ENCODE measurements at regions not wholly inside any gene's neighbourhood (a gene's known extent, or its start where the extent isn't known, plus 50 kb on each side); places are given as distances from the start of the nearest gene placed in this dataset.
A peak's percentile ranks its signal among the peaks of the same experiment; 100 is the strongest.
"Not testable (repeated sequence)": the region's sequence is repeated elsewhere in the genome, so short reads cannot be mapped to it uniquely, and the experiment has no call there.

DNA sequence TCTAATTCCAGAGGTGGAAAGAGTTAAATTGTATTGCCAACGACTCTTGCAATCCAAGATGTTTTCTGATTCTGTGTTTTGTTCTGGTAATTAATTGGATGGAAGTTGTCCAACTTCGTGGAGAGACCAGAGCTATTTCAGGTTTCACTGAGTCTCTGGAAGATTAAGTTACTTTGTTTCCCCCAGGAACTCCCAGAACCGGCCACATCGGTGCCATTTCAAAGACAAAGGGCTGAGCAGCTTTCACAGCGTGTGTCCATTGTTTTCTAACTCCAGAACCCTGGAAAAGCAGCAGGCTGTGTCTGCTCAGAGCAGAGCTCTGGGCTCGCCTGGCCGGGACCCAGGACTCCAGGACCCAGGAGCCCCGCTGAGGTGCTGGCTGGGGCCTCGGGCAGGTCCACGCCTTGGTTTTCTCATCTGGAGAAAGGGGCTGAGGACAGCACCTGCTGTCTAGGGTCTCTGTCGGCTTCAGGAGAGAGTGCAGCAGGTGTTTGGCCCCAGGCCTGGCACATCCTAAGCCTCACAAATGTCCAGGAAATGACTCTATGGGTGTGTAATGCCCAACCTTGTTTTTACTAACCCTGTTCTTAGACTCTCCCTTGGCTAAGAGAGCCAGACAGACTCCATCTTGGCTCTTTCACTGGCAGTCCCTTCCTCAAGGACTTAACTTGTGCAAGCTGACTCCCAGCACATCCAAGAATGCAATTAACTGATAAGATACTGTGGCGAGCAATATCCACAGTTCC is 86.0 kb upstream of the SFSWAP start:
- DNase-seq: not testable (repeated sequence)

DNA sequence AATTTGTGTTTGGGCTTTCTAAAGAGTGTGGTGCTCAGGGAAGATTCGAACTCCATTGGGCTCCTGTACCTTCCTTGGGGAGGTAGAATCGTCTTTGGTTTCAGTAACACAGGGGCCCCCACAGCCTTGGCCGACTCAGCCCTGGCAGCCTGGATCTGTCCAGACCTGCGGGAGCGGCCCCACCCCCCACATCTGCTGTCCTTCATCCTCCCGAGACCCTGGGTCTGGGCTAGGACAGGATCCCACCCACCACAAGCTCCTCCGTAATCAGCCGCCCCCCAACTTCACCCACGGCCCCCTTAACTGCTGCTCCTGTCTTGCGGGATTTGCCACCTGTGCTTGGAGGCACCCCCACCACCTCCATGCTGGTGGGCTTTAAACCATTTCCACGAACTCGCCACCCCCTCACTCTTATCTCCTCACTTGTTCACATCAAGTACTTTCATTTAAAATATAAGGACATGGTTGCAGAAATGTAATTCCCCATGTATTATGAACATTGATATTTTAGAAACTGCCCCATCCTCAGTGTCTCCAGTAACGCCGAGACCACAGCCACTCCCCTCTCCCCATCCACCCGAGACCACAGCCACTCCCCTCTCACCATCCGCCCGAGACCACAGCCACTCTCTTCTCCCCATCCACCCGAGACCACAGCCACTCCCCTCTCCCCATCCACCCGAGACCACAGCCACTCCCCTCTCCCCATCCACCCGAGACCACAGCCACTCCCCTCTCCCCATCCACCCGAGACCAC is 84.7 kb upstream of the SFSWAP start:
- DNase-seq: not testable (repeated sequence)

DNA sequence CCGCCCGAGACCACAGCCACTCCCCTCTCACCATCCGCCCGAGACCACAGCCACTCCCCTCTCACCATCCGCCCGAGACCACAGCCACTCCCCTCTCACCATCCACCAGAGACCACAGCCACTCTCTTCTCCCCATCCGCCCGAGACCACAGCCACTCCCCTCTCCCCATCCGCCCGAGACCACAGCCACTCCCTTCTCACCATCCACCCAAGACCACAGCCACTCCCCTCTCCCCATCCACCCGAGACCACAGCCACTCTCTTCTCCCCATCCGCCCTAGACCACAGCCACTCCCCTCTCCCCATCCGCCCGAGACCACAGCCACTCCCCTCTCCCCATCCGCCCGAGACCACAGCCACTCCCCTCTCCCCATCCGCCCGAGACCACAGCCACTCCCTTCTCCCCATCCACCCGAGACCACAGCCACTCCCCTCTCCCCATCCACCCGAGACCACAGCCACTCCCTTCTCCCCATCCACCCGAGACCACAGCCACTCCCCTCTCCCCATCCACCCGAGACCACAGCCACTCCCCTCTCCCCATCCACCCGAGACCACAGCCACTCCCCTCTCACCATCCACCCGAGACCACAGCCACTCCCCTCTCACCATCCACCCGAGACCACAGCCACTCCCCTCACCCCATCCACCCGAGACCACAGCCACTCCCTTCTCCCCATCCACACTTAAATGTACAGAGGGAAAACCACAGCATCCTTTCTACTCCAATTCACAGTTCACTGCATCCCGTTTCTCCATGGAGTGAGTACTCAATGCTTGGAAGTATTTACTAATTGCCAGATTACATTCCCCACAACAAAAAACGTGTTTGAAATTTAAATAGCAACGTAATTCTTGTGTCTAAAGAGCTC is 83.5 kb upstream of the SFSWAP start:
- peak; percentile 64 for DNase-seq

DNA sequence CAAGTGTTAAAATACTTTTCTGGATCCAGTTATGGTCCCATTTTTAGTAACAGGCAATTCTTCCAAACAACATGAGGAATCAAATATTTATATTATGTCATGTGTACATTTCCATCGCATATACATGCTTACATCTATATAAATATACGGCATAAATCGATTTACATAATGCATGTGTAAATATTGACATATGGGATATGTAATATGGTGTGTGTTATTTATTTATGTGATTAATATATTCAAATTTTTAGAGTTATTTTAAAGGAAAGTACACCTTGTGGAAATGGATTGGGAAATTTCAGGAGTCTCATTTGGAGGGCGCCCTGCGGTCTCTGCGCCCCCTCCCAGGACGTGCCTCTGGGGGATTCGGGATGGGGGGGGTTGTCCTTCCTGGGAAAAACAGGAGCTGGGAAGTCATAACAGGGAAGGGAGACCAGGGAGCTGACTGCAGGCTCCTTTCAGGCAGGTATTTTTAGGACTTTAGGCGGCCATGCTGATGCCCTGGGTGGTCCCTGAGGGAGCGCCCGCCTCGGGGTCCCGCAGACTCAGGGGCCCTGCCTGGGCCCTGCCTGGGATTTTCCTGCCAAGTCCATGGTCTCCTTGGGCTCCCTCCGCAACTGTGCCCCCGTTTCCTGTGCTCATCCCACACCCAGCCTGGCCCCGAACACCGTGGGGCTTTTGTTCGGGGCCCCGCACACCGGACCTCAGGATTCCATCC is 82.7 kb upstream of the SFSWAP start:
- DNase-seq: no peak

DNA sequence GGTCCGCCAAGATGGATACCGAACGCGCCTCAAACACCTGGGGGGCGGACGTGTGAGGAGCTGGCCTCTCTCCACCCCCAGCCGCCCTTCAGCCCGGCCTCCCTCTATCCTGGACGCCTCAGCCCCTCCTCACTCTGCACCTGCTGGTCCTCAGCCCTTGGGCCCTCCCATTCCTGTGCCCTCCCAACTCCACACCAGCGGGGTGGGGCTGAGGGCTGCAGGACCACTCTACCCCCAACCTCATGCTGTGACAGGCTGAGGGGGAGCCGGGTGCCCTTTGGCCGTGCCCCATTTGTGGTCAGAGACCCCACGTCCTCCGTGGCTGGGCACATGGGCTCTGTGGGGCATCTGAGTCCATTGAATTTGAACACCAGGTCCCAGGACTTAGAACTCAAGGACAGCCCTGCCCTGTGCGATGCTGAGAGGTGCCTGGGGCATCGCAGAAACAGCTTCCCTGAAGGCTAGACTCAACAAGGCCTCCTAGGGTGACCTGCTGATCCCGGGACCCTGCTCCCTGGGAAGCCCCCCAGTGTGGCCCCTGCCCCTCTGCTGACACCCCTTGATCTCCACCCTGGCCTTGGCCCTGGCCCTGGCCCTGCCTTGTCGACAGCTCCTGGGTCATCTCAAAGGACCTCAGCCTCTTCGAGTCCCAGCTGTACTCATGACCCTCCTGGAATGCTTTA is 82.0 kb upstream of the SFSWAP start:
- no peak for DNase-seq

DNA sequence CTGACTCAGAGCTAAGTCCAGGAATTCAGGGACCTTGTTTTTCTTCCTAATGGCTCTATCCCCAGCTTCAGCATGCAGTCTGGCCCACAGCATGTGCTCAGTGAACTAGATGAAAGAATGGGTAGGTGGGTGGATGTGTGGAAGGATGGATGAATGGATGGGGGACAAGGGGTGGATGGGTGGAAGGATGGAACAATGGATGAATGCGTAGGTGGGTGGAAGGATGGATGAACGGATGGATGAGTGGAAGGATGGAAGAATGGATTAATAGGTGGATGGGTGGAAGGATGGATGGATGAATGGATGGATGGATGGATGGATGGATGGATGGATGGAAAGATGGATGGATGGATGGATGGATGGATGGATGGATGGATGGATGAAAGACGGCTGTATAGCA is 79.7 kb upstream of the SFSWAP start:
- DNase-seq: no peak

DNA sequence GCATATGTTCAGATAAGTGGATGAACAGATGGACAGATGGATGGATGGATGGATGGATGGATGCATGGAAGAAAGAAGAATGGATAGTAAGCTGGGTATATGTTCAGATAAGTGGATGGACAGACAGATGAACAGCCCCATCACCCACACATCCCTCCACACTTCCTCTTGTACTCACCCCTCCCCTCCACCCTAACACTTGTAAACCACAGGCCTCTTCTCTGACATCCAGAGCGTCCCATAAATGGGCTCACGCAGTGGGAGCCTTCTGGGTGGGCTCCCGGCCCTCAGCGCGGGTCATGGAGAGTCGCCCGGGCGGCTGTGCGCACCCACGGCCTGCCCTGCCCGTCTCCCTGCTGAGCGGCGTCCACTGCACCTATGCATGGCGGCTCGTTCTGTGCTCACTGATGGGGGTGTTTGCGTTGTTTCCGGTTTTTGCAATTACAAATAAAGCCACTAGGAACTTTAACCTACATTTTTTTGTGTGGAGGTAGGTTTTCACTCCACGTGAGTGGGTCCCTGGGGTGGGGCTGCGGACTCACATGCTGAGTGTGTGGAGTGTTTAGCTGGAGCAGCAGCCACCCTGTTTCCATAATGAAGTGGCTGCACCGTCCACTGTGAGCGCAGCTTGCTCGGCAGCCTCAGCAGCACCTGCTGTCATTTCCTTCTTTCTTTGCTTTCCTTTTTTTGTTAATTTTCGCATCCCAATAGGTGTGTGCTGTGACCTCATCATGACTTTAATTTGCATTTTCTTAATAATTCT is 78.8 kb upstream of the SFSWAP start:
- not testable (repeated sequence) for DNase-seq

DNA sequence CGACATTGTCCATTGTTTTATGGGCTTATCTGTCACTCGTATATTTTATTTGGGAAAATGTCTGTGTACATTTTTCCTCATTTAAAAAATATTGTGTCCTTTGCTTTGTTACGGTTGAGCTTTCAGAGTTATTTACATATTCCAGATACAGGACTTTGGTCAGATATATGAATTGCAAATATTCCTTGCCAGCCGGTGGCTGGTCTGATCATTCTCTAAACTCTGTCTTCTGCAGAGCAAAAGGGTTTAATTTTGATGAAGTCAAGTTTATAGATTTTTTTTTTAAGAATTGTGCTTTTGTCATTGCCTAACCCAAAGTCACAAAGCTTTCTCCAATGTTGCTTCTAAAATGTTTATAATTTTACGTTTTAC is 78.3 kb upstream of the SFSWAP start:
- DNase-seq: not testable (repeated sequence)

DNA sequence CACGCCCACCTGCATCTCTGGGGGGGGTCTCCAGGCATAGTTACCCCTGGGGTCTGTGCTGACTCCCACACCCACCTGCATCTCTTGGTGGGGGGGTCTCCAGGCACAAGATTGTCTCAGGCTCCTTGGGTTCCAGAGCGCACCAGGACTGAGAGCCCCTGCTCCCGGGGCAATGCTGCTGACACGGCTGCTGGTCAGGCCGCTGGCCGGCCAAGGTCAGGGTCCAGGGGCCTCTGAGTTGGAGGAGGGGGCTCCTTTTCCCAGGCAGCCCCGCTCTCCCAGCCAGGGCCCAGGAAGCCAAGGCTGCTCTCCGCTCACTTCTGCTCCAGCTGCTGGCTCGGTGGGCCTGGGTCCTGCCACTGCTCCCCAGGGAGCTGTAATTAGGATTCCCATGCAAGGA is 77.3 kb upstream of the SFSWAP start:
- DNase-seq: not testable (repeated sequence)

DNA sequence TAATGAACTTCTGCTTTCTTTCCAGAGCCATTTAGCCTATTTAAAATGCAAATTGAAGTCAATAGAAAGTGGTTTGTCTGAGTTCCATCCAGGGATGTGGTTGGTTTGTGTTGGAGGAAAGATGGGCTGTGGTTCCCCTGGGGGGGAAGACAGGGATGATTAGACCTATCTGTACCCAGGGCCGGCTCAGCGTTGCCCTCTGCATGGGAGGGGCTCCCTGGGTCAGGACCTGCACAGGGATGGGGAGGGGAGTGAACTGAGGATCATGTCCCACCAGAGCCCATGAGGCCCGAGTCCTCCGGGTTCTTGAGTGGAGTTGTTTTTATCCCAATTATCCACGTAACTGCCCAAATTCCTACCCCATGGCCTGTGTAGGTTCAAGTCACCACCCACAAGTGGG is 76.9 kb upstream of the SFSWAP start:
- no peak for DNase-seq

DNA sequence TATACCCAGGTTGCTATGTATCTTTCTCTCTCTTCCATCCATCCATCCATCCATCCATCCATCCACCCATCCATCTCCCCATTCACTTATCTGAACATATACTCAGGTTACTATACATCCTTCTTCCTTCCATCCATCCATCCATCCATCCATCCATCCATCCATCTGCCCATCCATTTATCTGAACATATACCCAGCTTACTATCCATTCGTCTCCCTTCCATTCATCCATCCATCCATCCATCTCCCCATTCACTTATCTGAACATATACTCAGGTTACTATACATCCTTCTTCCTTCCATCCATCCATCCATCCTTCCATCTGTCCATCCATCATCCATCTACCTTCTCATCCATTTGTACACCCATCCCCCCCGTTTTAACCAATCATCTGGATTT is 75.9 kb upstream of the SFSWAP start:
- not testable (repeated sequence) for DNase-seq

DNA sequence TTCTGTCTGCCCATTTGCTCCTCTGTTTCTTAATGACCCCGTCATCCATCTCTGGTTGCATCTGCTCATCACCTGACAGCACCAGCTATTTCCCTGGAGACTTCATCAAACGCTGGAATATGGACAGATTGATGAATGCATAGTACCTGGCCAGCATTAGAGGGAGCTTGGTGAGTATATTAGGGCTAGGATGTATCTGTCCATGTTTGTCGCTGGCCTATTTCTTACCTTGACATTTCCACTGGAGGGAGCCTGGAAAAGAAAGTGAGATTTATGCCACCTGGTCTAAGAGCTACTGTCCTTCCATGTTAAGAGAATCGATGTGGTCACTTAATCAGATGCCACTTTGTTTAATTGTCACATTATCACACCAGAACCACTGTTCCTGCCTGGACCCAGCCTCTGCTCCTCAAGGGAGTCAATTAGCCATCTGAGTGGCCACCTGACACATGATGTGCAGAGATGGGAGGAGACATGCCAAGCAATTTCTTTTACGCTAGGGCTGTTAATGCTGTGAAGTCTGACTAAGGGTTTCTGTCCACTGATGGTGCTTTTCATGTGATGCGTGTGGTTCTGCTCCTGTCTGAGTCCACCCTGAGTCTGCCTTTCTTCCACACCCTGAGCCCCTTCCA is 75.3 kb upstream of the SFSWAP start:
- no peak for DNase-seq

DNA sequence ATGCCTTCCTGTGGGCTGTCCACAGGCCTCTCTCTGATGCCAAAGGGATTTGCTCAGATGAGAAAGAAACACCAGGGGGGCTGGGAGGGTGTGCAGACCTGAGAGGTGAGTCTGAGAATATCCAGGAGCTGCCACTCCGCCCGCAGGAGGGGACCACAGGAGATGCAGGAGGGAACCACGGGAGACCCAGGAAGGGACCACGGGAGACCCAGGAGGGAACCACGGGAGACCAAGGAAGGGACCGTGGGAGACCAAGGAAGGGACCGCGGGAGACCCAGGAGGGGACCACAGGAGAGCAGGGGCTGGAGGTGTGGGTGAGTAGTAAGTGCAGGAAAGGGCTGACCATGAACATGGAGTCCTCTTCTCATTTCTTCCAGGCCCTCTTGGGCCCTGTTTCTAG is 74.6 kb upstream of the SFSWAP start:
- no peak for DNase-seq

DNA sequence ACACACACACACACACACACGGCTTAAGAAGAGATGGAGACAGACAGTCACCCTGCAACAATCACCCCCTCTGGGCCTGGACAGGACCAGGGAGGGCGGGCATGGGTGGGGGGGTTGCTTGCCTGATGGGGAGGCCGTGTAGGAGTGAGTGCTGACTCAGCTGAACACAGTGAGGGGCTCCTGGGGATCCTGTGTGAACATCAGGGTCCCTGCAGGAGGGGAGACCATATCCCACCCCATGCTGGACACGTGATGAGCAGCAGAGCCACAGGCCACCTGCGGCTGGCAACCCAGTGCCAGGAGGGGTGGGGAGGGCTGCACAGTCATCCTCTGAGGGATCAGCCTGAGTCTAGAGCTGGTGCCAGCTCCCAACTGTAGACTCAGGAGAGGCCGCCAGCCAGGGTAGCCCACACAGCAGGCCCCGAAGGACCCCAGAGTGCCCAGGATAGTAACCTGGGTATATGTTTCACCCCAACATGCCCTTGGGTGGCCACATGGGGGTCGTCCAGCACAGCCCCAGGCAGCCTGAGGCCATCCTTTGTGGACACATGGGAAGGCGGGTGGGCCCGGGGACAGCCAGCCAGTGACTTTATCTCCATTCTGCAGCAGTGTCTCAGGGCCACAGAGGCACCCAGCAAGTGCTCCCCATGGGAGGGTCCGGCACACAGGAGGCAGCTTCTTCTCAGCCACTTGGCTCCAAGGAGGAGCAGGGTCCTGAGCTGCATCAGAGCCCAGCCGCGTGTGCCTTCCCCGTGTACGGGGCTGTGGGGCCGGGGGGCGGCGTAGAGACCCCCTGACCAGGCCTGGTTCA is 73.7 kb upstream of the SFSWAP start:
- no peak for DNase-seq

DNA sequence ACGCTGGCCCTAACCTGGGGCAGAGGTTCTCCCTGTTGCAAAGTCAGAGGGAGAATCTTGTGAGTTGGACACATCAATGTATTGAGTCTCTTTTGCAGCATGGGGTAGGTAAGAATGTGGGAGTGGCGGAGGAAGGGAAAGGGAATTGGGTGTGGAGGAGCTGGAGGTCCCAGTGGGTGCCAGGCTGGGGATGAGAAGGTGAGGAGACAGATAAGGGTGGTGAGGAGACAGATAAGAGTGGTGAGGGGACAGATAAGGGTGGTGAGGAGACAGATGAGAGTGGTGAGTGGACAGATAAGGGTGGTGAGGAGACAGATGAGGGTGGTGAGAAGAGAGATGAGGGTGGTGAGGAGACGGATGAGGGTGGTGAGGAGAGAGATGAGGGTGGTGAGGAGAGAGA is 72.9 kb upstream of the SFSWAP start:
- peak; percentile 23 for DNase-seq

DNA sequence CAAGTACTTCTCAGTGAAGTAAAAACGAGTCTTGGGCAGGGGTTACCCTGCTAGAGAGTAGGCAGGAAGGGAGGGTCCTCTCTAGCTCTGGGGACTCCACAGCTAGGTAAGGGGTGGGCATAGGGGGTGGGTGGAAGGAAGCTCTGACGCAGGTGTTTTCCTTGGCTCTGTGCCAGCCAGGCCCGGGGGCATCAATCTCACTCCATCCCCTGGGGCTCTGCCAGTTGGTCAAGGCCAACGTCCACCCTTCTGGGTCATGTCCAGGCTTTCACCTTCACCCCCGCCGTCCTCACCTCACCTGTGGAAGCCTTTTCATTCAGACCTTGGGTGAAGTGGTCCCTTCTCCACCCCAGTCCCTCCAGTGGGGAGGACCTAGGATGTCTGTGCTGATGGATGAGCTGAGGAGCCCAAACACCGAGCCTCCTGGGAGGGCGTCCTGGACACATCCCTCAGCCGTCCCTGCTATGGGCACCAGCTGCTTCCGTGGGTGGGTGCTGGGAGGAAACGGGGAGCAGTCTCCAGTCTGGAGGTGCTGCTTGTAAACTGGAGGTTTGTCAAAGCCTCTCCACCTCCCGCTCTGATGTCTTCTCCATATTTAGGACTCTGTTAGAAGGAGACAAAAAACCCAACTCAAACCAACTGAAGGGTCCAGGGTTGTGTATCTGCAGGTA is 71.5 kb upstream of the SFSWAP start:
- DNase-seq: no peak

DNA sequence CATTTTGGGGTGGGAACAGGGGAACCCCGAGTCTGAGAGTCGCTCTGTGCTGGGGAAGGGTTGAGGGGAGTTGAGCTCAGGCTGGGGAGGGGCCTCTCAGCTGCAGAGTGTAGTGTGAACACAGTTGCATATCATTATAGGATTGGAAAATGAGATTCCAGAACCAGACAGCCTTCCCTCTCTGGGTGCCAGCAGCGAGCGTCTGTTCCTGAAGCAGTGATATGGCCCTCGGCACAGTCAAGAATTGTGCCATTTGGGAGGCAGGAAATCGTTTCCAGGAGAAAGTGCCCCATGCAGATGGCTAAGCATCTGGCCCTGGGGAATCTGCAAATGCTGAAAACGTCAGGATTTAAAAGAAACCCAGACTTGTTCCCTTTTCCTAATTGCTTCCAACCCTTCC is 70.4 kb upstream of the SFSWAP start:
- no peak for DNase-seq

DNA sequence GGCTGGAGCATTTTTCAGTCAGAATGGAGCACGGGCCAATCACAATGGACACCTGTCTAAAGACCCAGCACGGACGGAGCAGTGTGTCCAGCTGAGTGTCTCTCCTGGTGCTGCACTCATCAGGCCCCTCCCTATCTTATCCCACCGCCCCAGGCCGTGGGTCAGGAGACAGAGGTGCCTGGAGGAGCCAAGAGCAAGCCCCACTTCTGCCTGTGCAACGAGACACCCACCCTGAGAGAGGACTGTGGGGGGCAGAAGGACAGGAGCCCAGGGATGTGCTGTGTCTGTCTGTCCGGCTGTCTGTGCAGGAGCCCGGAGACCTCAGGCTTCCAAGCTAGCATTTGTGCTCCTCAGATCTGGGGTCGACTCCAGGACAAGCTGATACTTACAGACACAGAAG is 69.6 kb upstream of the SFSWAP start:
- no peak for DNase-seq

DNA sequence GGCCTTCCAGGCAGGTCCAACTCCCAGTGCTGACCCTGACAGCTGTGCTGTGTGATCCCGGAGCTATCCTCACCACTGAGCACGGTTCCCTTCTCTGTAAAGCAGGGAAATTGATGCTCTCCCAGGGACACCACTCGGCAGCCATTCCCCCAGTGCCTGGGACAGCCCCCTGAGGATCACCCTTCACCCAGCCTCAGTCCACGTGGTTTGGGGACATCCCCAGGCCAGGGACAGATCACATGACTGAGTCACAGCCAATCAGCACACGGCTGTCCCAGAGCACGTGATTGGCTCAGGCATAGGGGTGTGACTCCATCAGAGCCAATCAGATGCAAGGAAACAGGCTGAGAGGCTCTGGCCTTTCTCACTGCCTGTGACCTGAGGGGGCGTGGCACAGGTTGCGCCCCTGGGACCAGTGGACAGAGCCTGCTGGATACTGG is 68.8 kb upstream of the SFSWAP start:
- DNase-seq: no peak

All from hematopoietic multipotent progenitor cell treated with erythropoietin and hydrocortisone succinate and interleukin-3 and kit ligand, for 4 days (in vitro differentiated cells).